GM12874 (cell line): ENCODE measurements at regions not wholly inside any gene's neighbourhood (a gene's known extent, or its start where the extent isn't known, plus 50 kb on each side); places are given as distances from the start of the nearest gene placed in this dataset.

Experiments used
- CTCF ChIP-seq: IDR thresholded peaks from 2 replicates; pipeline ENCODE4 v1.5.1; 2011; ENCODE audit warnings: low read depth, mild to moderate bottlenecking, control low read depth, low read length, moderate library complexity; ENCODE audit not compliant: insufficient read depth

- TF ChIP-seq CTCF: no peak
Measured at GRCh38 chr5:16987776-16988175, 51.7 kb upstream of the MYO10 start.

- TF ChIP-seq CTCF: no peak
Measured at GRCh38 chr5:16992006-16992405, 55.9 kb upstream of the MYO10 start.

GRCh38 chr5:16992444-16992843, 56.4 kb upstream of the MYO10 start:
- no peak for TF ChIP-seq CTCF

GRCh38 chr5:16994565-16994964, 58.5 kb upstream of the MYO10 start:
- TF ChIP-seq CTCF: no peak

- no peak for TF ChIP-seq CTCF
Measured at GRCh38 chr5:16995372-16995771, 59.3 kb upstream of the MYO10 start.

- TF ChIP-seq CTCF: no peak
Measured at GRCh38 chr5:17000291-17000939, 64.3 kb upstream of the MYO10 start.

GRCh38 chr5:17001428-17001827, 65.3 kb upstream of the MYO10 start:
- no peak for TF ChIP-seq CTCF
